Cardiac septum (tissue), 1 donor: ENCODE measurements at regions not wholly inside any gene's neighbourhood (a gene's known extent, or its start where the extent isn't known, plus 50 kb on each side); places are given as distances from the start of the nearest gene placed in this dataset.

Experiments
- DNase-seq: peaks from one replicate; pipeline ENCODE4 v3.0.0-alpha.2; 2020; ENCODE audit warnings: low spot score
- intact Hi-C: fragments of 100-400 bp; cut with DNase I; formaldehyde crosslinking; loops from one replicate; pipeline ENCODE4 v1.14.0; 2022
- donor health status: DM: no; HTN: no; CAD: no.

DNA sequence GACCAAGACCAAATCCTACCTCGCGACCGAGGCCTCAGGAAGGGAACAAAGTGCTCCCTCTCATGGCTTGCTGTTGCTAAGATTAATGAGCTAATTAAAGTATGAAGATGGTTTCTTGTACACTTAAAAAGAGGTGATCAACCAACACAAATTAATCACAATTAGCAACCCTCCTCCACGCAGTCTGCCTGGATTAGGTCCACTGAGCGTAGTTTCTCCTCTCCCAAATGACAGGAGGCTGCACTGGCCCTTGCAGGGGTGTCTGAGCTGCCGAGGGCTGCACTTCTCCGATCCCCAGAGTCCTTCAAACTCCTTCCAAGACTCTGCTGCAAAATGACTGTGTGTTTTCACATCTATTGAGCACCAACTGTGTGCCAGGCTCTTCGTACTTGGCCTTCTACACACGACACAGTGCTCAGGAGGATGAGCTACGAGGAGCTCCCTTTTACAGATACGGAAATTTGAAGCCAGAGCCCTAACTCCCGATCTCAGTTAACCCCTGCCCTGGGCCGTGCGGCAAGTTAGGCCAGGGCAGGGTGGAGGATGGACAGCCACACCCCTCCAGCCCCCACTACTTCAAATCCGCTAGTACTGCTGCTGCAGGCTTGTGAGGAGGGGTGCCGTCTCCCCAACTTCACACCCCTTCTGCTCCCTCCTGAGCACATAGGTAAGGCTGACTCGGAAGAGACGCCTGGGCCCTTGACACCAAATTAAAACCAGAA lies 101.0 kb upstream of the LINGO1 start:
- no peak for DNase-seq

DNA sequence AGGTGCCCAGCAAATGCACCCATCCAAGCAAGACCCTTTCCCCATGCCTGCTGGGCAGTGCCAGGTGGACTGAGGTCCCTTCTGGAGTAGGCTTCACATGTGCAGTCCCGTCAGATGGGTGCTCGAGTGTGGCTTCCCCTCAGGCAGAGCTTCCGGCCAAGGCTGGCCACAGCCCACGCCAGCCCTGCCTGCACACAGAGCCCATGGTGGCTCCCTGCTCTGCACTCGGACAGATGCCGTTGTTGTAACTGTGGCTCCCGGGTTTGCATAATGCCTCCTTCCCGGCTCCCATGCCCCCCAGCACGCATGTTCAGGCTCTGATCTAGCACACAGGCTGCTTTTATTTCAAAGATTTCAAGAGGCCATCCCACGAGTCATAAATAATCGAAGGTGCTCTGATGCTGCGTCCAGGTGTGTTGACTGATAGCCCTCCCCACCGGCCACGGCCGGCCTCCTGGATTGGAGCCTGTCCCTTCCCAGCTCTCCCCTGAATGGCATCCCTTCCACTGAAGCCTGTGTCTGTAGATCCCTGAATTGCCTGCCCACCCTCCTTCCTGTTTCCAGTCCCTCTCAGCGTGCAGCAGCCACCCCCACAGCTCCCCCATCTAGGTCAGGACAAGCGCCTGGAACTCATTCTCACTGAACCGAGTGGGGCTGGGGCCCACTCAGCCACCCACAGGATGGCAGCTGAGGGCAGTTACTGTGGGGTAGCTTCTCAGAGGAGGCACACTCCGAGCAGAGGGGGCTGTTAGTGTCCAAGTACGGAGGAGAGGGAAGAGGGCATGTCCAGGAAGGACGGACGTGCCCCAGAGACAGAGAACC lies 100.0 kb upstream of the LINGO1 start:
- no peak for DNase-seq
- intact Hi-C loops, result no loop called here

More for the DNA sequence above, 101.0 kb upstream of the LINGO1 start:
- intact Hi-C loops, result no loop called here

DNA sequence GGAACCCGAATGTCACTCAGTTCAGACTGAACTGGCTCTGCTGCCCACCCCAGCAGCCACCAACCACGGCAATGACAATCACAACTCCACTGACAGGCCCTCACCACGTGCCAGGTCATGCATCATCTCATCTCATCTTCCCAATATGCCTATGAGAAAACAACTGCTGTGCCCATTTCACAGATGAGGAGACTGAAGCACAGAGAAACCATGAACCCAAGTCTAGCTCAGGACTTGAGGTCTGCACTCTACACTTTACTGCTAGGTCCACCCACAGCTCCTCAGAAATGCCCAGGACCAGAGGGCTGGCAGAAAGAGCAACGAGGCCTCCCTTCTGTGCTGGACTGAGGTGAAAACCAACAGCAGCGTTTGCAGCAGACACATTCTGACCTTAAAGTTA lies 99.2 kb upstream of the LINGO1 start:
- intact Hi-C loops, result no loop called here
- DNase-seq, result no peak

DNA sequence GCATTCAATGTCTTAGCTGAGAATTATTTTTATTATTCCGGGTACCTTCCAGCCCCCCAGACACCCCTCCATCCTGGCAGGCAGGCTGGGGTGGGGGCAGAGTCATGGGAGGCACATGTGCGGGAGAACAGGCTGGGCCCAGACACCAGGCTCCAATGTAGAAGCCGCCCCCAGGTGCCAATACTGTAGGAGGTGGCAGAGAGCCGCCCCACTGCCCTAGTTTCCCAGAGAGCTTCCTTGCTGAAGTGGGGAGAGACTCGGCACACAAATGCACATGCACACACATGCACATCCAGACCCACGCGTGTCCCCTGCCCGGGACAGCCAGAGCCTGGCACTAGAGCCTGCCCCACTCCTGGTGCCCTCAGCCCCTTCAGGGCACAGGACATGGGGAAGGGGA lies 98.4 kb upstream of the LINGO1 start:
- intact Hi-C loops, result no loop called here

DNA sequence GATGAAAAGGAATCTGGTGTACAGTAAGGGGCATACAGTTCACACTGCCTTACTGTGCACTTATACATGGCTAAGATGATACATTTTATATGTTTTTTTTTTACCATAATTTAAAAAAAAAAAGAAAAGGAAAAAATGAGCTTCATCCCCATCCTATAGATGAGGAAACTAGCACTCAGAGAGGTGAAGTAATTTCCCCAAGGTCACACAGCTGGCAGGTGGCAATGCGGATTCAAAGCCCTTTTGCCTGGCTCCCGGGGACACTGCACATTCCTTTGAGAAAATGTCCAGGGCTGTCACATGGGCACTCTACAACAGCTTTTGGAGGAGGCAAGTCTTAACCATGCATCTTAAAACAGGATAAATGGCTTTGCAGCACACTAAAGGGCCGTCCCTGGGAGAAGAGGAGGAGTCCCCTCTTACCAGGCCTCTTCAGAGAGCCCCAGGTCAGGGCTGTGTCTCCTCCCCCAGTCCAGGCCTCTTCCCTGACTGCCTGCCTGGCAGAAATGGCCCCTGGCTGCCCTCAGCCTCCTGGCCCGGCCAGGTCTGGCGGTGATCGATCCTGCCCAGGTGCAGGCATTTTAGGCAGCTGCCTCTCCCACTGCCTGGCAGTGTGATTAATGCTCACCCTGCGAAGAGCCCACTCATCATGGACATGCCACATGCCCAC lies 95.1 kb upstream of the LINGO1 start:
- DNase-seq, result no peak
- intact Hi-C loops, result no loop called here

More for the DNA sequence above, 98.4 kb upstream of the LINGO1 start:
- DNase-seq, result no peak

DNA sequence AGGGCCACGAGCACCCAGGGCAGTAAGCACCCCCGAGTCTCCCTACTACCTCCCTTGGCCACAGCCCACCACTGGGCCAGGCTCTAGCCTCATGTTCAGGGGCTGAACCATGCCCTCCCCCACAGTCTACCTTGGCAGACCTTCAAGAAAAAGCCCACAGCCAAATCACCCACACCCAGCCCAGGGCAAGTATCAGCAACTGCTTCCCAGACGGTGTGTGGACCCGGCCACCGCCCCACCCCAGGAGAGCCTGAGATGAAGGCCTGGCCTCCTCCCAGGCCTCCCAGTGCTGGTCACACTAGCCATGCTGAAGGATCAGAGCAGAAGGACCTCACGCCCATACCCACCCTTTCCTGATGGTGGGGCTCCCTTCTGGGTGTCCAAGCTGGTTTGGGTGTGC lies 92.0 kb upstream of the LINGO1 start:
- intact Hi-C loops, result no loop called here
- DNase-seq, result no peak

DNA sequence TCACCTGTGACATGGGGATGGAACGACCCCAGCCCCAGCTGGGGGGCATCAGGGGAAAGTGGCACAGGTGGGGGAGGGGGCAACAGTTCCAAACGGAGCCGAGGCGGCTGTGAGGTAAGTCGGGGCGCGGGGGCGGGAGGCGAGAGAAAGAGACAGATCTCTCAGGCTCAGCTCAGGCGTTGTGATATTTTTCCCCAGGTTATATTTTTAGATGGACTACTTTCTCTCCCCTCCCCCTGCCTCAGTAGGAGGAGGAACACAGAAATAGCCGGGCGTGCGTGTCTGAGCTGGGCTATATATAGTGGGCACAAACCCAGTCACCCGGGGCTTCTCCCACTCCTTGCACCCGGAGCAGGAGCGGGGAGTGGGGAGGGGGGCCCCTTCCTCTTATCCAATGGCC lies 91.0 kb upstream of the LINGO1 start:
- no peak for DNase-seq
- intact Hi-C loops, result no loop called here

DNA sequence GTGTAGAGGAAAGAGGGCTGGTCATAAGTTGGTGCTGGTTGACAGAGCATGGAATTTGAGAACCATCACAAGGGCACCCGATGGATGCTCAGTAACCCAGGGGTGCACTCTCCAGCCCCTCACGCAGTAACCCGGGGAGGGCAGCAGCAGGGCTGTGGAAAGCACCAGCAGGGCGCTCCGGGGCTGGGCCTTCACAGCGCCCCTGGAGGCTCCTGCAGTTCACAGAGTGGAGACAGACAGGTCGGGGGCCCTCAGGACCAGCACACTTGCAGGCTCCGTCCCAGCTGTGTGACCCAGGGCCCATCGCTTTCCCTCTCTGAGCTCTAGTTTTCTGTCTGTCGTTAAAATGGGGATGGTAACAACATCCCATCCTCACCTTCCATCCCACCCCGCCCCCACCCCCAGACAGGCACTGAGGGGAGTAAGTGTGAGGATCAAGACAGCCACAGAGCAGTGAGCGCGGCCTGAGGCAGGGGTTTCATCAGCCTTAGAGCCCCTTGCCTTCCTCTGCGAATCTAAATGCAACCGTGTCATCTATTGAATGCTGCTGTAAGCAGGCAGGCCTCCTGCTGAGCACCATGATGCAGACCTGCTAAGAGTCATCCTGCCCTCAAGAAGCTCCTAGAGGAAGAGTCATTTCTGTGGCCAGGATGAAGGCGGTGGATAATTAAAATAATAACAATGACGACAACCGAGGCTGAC lies 90.2 kb upstream of the LINGO1 start:
- intact Hi-C loops, result no loop called here
- DNase-seq, result no peak

DNA sequence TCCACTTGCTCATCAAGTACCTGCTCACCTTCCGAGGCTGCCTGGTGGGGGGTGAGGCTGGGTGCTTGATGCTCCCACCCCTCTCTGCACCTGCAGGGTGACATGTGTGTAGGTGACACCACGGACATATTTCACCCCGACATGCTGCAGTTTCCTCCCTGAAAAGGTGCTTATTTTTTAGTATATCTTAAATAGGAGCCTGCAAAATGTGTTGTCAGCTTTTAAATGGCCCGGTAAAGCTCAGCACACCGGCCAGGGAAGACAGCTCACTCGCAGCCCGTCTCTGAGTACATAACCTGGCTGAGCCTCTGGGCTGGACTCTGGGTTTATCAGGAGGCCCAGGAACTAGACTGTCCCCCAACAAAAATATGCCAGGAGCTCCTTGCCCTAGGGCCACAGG lies 89.3 kb upstream of the LINGO1 start:
- DNase-seq, result no peak
- intact Hi-C loops, result no loop called here

DNA sequence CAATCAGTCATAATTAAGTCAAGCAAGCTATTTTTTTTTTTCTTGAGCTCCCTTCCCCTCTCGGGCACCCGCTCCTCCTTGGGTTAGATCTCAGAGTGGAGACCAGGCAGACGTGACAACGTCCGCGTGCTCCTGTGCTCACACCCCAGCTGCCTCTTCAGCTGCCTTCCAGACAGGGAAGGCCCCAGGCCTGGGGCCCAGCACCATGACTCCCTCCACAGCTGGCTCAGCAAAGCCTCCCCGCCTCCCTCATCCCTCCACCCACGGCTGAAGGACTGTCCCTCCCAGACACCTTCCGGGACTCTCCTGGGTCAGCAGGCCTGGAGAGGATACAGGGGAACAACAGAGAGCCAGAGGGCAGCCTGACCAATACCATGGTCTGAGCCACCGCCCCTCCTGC lies 87.9 kb upstream of the LINGO1 start:
- intact Hi-C loops, result no loop called here
- no peak for DNase-seq

DNA sequence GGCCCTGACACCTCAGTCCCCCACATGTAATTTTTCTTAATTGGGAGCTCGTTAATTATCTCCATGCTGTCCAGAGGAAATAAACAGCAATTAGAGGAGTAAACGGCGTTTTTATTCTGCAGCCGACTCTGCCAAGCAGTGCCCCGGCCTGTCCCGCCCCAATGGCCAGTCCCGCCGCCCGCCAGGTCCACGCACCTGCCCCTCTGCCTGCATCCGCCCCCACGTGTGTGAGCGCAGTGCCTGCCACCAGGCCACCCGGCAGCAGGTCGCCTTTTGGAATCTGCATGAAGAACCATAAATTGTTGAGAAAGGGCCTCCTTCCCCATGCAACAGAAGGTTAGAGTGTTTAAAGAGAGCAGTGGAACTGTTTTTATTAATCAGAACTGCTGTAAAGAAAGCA lies 87.5 kb upstream of the LINGO1 start:
- DNase-seq, result no peak
- intact Hi-C loops, result no loop called here

DNA sequence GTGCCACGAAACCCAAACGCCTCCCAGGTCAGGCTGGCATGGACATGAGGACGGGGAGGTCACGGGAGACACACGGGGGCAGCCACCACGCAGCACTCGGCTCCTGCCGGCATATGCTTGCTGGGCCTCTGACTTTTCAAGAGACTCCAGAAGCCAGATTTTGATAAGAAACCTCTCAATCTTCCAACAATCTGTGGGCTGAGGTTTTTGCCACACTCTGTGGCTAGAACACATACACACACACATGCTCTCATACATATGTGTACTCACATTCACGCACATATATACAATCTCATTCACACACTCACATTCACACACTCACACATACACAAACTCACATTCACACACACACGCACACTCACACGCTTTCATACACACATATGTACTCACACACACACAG lies 86.7 kb upstream of the LINGO1 start:
- DNase-seq, result no peak
- intact Hi-C loops, result no loop called here

DNA sequence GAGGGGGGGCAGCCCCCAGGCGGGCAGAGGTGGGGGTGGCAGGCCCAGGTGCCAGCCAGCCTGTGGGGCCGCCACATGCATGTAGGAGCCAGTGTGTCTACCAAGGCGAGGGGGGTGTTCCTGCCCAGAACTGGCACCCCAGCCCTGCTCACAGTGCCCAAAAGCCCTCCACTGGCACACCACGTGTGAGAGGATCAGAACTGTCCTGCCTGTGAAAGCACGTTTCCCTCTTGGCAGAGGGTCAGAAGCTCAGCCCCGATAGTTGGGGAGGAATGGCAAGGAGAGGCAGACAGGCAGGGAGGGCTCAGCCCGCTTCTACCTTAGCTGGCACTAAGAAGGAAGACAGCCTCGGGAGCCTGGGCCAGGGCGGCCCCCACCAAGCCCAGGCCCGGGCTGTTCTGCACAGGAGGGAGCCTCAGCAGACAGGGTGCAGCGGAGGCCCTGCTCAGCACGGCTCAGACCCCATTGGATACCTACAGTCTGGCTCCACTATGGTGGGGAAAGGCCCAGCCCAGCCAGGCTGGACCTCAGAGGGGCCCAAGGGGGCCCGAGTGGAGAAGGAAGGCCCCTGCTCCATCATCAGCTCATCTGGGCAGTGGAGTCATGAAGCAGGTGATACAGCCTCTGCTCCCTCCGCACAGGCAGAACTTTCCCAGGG lies 84.8 kb upstream of the LINGO1 start:
- no peak for DNase-seq
- intact Hi-C loops, result no loop called here

DNA sequence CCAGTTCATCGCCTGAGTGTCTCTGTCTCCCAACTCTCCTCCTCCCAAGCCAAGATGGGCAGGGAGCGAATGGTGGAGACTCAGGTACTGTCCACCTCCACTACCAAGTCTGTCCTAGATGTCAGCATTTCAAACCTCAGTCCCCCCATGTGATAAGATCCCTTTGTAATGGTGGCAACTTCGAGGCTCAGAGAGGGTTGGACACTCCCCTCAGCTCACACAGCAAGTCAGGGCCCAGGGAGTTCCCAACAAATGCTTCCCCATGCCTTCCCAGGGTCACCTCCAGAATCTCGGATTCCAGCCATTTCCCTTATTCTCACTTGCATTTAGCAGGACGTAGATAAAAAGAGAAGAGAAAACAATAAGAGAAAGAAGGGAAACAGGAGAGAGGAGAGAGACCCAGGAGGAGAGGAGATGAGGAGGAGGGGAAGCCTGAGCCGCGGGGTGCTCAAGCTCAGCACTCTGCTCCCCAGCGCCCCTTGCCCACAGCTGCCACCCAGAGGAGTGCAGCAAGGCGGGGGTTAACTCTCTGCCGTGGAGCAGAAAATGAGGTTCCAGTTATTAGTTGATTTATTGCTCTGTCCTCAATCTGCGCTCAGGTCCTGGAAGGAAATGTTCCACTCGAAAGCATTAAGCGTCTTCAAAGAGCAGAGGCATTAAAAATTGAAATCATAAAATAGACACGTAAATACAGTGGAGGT lies 84.1 kb upstream of the LINGO1 start:
- intact Hi-C loops, result no loop called here
- no peak for DNase-seq

DNA sequence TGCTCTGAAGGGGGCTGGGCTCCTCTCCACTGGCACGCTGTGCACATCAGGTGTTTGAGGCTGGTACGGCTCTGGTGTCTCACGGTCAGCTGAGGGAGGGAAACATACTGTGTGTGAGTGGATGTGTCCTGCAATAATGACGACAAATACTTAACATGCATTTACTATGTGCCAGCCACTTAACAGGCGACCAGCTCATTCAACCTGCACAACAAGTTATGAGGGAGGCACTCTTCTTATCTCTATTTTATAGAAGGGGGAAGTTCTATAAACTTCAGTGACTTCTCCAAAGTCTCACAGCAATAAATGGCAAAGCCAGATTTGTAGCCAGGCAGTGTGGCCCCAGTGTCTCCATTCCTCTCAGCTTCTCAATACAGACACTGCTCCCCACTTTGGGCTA lies 83.1 kb upstream of the LINGO1 start:
- intact Hi-C loops, result no loop called here

DNA sequence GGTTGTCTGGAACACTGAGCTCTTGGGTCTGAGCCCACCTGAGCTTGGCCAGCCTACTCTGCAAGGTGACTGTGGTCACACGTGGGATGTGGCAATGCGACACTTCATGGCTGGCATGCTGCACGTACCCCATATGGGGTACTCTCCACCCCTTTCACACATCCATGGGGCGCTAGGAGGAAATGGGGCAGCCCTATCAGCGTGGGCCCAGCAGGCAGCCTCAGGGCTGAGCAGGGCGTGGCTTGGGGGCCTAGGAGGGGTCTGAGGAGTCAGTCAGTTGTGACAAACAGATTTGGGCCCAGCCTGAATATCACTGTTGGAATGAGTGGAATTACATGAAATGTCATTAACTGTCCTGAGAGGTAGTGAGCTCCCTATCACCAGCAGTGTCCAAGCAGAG lies 82.3 kb upstream of the LINGO1 start:
- intact Hi-C loops, result no loop called here
- no peak for DNase-seq

More for the DNA sequence above, 83.1 kb upstream of the LINGO1 start:
- no peak for DNase-seq

DNA sequence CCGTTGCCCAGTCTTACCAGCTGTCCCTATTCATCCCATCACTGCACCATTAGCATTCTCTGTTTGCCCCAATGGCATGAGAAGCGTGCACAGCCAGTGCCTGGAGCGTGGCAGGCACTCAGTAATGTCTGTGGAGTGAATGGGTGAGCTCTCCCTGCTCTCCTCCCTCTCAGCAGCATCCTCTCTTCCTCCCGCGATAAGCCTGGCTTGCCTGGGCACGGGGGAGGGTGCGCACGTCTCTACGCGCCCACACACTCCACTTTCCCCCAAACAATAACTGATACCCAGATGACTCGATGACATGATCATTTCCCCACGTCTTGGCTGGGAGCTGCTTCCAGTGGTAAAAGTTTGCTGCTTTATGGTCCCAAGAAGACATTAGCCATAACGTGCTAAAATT lies 81.8 kb upstream of the LINGO1 start:
- no peak for DNase-seq
- intact Hi-C loops, result no loop called here

DNA sequence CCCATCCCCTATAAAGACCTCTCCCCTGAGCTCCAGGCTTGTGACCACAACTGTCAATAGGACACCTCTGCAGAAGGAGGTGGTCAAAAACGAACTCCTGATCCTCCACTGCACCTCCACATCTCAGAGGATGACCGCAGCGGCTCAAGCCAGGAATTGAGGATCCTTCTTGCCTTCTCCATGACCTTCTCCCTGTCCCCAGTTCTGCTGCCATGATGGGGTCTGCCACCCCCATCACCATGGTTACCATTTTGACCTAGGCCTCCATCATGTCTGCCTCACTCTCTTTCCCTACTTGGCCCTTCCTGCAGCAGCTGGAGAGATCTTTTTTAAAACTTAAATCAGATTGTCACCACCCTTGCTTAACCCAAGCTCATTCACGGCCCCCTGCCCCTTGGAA lies 81.3 kb upstream of the LINGO1 start:
- no peak for DNase-seq
- intact Hi-C loops, result no loop called here

DNA sequence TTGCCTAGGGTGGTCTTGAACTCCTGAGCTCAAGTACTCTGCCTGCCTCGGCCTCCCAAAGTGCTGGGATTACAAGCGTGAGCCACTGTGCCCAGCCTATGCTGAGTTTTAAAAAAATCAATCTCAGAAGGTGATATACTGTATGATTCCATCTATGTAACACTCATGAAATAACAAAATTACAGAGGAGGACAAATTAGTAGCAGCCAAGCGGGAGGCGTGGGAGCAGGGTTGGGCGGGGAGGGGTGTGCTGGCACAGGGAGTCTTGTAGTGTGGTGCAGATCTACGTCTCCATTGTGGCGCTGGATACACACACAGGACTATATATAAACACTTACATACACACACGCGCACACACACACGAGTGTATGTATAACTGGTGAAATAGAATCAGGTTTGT lies 80.6 kb upstream of the LINGO1 start:
- intact Hi-C loops, result no loop called here
- DNase-seq, result no peak
